PFSK-1 (cell line): ENCODE measurements at regions not wholly inside any gene's neighbourhood (a gene's known extent, or its start where the extent isn't known, plus 50 kb on each side); places are given as distances from the start of the nearest gene placed in this dataset.

Source experiments
- FOXP2 ChIP-seq: optimal IDR thresholded peaks from 2 replicates; pipeline ENCODE3; 2011; ENCODE audit warnings: borderline replicate concordance, control low read depth, inconsistent platforms; ENCODE audit not compliant: insufficient read depth; ENCODE audit errors: extremely low read length, extremely low read depth
- POLR2AphosphoS5 ChIP-seq: IDR thresholded peaks from 2 replicates; pipeline ENCODE4 v1.6.1; 2012; ENCODE audit warnings: low read depth, mild to moderate bottlenecking, control low read depth, low read length, moderate library complexity
- REST ChIP-seq, 2 experiments: IDR thresholded peaks; 2 replicates each; pipeline versions ENCODE4 v1.6.1 to v1.8.0; 2011 to 2012; ENCODE audit warnings: low read depth in 2 of 2, low read length in 2 of 2, control low read depth in 1 of 2, inconsistent platforms in 1 of 2, mild to moderate bottlenecking in 1 of 2, moderate library complexity in 1 of 2; ENCODE audit not compliant: insufficient read depth in 1 of 2
- SIN3A ChIP-seq: IDR thresholded peaks from 2 replicates; pipeline ENCODE4 v1.6.1; 2012; ENCODE audit warnings: mild to moderate bottlenecking, low read length, moderate library complexity, borderline replicate concordance; ENCODE audit not compliant: insufficient read depth
- TAF1 ChIP-seq: IDR thresholded peaks from 2 replicates; pipeline ENCODE4 v1.6.1; 2012; ENCODE audit warnings: low read length, control low read depth, borderline replicate concordance; ENCODE audit not compliant: insufficient read depth

GRCh38 chr6:23011615-23012014, 442.2 kb downstream of the HDGFL1 start:
- TF ChIP-seq REST (IDR thresholded peaks at IDR 0.05; ENCODE audit: insufficient read depth in 1 of 2, low read depth in 2 of 2, low read length in 2 of 2) (no peak), SIN3A (no peak), POLR2AphosphoS5 (no peak), FOXP2 (no peak), TAF1 (no peak)

DNA sequence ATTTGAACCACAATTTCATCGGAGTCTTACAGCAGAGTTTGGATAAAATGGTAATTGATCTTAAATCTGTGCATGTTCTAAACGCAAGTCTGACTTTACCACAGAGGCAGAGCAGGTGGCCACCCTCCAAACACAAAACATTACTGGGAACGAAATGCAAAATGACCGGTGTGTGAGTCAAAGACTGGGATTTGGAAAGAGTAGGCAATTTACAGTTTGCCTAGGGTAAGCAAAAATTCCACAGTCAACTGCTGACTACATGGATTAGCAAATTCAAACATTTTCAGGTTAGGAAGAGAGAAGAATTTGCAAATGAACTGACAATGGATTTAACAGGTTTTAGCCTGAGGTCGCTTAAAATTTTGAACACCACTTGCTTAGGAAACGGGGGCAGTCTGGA, 444.4 kb downstream of the HDGFL1 start:
- TF ChIP-seq POLR2AphosphoS5 (no peak), SIN3A (no peak), FOXP2 (no peak), REST (IDR thresholded peaks at IDR 0.05; ENCODE audit: insufficient read depth in 1 of 2, low read depth in 2 of 2, low read length in 2 of 2) (no peak), TAF1 (no peak)

- no peak for TF ChIP-seq POLR2AphosphoS5
- TF ChIP-seq SIN3A: no peak
- TF ChIP-seq REST (IDR thresholded peaks at IDR 0.05; ENCODE audit: insufficient read depth in 1 of 2, low read depth in 2 of 2, low read length in 2 of 2): no peak
- TF ChIP-seq TAF1: no peak
- TF ChIP-seq FOXP2: no peak
Observed at GRCh38 chr6:23016696-23017095, 447.3 kb downstream of the HDGFL1 start.

- TF ChIP-seq FOXP2 (no peak), SIN3A (no peak), POLR2AphosphoS5 (no peak), TAF1 (no peak), REST (IDR thresholded peaks at IDR 0.05; ENCODE audit: insufficient read depth in 1 of 2, low read depth in 2 of 2, low read length in 2 of 2) (no peak)
Observed at GRCh38 chr6:23021487-23021886, 452.1 kb downstream of the HDGFL1 start.

DNA sequence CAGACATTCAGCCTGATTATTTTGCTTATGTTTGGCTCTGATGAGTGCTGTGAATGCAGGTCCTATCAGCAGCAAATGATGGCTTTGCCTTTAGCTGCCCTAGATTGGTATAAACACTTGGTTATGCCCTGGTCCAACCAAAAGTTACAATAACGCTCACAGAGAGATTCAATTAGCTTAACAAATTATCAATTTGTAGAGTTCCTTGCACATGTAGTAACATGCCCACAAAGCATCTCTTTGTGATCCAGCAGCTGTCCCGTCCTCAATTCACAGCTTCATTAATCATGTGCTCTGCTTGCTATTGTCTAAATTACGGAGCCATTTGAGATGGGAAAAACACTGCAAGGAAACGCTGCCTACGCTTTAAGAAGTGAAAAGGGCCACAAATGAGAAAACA, 457.9 kb downstream of the HDGFL1 start:
- no peak for TF ChIP-seq POLR2AphosphoS5
- no peak for TF ChIP-seq REST (IDR thresholded peaks at IDR 0.05; ENCODE audit: insufficient read depth in 1 of 2, low read depth in 2 of 2, low read length in 2 of 2)
- no peak for TF ChIP-seq SIN3A
- TF ChIP-seq TAF1: no peak
- no peak for TF ChIP-seq FOXP2
